Left hindlimb (tissue), 1 donor: ENCODE measurements at regions not wholly inside any gene's neighbourhood (a gene's known extent, or its start where the extent isn't known, plus 50 kb on each side); places are given as distances from the start of the nearest gene placed in this dataset.
"Not testable (repeated sequence)": the region's sequence is repeated elsewhere in the genome, so short reads cannot be mapped to it uniquely, and the experiment has no call there.

Experiments used
- DNase-seq: peaks from one replicate; pipeline ENCODE4 v3.0.0-alpha.2; 2018

GRCh38 chrX:437661-438390 is 51.1 kb upstream of the PPP2R3B start:
- DNase-seq = no peak

GRCh38 chrX:439241-439640 is 52.5 kb upstream of the PPP2R3B start:
- DNase-seq = no peak

GRCh38 chrX:439719-440118 is 53.0 kb upstream of the PPP2R3B start:
- DNase-seq = no peak

GRCh38 chrX:440636-441035 is 53.9 kb upstream of the PPP2R3B start:
- no peak for DNase-seq

GRCh38 chrX:443536-444210 is 57.0 kb upstream of the PPP2R3B start:
- no peak for DNase-seq

- DNase-seq = no peak
Measured at GRCh38 chrX:444305-444704, 57.6 kb upstream of the PPP2R3B start.

- DNase-seq = no peak
Measured at GRCh38 chrX:445727-446126, 59.0 kb upstream of the PPP2R3B start.

GRCh38 chrX:446245-446644 is 59.5 kb upstream of the PPP2R3B start:
- no peak for DNase-seq

GRCh38 chrX:447052-447451 is 60.3 kb upstream of the PPP2R3B start:
- no peak for DNase-seq

GRCh38 chrX:451750-452149 is 65.0 kb upstream of the PPP2R3B start:
- not testable (repeated sequence) for DNase-seq

GRCh38 chrX:452598-452997 is 65.9 kb upstream of the PPP2R3B start:
- DNase-seq = no peak

- DNase-seq = not testable (repeated sequence)
Measured at GRCh38 chrX:454514-454913, 67.8 kb upstream of the PPP2R3B start.

GRCh38 chrX:455199-455598 is 68.5 kb upstream of the PPP2R3B start:
- no peak for DNase-seq

- no peak for DNase-seq
Measured at GRCh38 chrX:455673-456072, 69.0 kb upstream of the PPP2R3B start.

GRCh38 chrX:456146-456545 is 69.4 kb upstream of the PPP2R3B start:
- DNase-seq = no peak

- DNase-seq = no peak
Measured at GRCh38 chrX:456551-457291, 70.0 kb upstream of the PPP2R3B start.

- DNase-seq = no peak
Measured at GRCh38 chrX:457292-457679, 70.6 kb upstream of the PPP2R3B start.

GRCh38 chrX:458631-459061 is 71.9 kb upstream of the PPP2R3B start:
- DNase-seq = no peak

- DNase-seq = no peak
Measured at GRCh38 chrX:459611-460010, 72.9 kb upstream of the PPP2R3B start.

GRCh38 chrX:460116-460515 is 73.4 kb upstream of the PPP2R3B start:
- DNase-seq = no peak

- no peak for DNase-seq
Measured at GRCh38 chrX:460823-461640, 74.3 kb upstream of the PPP2R3B start.

GRCh38 chrX:462853-463252 is 76.1 kb upstream of the PPP2R3B start:
- no peak for DNase-seq
